ENCODE measurements at regions not wholly inside any gene's neighbourhood (a gene's known extent, or its start where the extent isn't known, plus 50 kb on each side); places are given as distances from the start of the nearest gene placed in this dataset.

DNA sequence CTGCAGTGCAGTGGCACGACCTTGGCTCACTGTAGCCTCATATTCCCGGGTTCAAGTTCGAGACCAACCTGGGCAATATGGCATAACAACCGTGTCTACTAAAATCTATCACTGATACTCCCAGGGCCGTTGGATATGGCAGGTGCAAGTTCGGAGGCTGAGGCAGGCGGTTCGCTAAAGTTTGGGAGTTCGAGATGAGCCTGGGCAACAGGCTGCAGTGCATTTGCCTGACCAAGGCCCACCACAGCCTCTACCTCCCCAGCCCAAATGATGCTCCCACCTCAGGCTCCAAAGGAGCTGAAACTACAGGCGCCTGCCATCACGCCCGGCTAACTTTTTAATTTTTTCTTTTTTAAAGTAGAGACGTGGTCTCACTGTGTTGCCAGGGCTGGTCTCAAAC, 177.1 kb upstream of the ALG10B start:
- TF ChIP-seq CTCF (IDR thresholded peaks at IDR 0.05) (no peak), POLR2A (IDR thresholded peaks at IDR 0.05) (no peak)

All from uterus (tissue), 2 donors.